ENCODE measurements at regions not wholly inside any gene's neighbourhood (a gene's known extent, or its start where the extent isn't known, plus 50 kb on each side); places are given as distances from the start of the nearest gene placed in this dataset.
"Not testable (repeated sequence)": the region's sequence is repeated elsewhere in the genome, so short reads cannot be mapped to it uniquely, and the experiment has no call there.

DNA sequence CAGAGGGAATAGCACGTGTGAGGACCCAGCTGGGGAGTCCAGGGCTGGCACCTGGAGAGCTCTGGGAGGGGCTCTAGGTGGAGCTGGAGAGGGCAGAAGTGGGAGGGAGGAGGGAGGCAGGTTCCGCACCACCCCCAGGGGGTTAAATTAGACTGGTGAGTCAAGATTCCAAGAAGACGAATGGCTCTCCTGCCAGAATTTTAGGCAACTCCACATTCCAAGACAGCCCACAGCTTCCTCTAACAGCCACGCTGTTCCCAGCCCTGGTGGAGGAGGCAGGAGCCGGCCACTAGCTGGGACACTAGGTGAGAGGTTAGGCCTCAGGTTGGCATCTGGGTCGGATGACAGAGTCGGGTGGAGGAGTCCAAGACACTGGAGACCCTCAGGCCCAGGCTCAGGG is 60.2 kb downstream of the TFAP2C start:
- DNase-seq, result no peak

DNA sequence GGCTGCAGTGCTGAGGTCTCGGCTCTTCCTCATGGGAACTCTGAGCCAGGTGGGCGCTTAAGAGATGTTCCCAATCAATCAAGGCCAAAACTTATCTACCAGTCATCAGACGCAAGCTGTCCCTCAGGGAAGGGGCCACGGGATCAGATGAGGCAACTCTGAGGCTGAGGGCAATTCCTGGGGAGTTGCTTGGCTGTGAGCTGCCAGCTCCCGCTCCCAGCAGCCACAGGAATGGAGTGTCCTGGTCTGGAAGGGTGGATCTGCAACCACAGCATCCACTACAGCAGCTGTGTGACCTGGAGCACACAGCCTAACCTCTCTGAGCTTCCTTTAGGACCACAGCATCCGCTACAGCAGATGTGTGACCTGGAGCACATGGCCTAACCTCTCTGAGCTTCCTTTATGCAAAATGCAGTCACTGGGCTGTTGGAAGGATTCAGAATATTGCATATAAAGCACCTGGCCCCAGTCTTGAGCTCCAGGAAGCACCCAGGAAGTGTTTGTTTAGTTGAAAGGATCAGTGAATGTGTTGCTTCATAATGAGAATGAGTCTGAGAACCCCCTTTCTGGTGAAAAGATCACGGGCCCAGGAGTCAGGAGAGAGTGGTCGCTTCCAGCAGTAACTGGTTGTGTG is 60.9 kb downstream of the TFAP2C start:
- no peak for DNase-seq

DNA sequence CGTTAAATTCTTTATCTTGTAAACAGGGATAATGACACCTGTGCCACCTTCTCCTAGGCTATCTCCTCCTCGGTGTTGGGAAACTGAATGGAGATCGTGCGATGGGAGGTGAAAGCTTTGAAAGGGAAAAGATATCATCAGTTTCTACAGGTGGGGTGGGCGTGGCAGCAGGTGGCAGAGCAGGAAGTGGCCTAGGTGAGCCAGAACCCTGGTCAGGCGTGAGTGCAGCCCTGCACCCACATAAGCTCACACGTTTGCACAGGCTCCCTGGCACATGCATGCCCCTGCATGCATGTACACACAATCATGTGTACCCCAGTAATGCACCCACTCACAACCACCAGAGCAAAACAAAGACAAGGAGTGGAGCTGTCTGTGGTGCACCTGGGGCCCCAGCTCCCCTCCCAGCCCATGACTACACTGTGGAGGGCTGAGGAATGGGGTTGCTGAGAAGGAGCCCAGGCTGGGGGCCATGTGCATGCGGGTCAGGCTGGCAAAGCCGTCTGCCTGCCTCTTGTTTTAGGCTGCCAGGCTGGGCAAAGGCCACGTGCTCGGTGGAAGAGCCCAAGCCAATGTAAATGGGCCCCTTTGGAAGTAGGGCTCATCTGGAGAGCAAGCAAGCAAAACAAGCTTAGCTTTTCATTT is 61.5 kb downstream of the TFAP2C start:
- no peak for DNase-seq

DNA sequence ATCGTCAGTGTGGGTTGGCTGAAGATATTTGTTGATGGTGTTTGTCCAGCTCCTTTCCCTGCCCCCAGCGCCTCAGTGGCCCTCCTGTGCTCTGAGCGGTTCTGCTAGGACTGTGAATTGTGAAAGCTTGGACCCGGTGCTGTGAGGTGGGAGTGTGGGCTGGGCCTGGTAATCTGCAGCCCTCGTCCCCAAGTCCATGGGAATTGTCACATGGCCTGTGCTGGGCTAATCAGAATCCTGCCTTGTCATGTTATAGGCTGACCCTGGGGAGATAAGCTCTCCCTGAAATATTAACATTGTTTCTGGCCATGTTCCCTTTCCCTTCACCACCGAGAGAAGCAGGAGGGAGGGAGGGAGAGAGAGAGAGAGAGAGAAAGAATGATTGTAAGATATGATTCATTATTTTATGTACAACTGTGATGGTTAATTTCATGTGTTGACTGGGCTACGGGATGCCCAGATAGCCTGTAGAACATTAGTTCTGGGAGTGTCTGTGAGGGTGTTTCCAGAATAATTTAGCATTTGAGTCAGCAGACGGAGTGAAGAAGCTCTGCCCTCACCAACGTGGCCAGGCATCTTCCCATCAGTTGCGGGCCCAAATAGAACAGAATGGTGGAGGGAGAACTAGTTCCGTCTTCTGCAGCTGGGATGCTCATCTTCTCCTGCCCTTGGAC is 62.4 kb downstream of the TFAP2C start:
- DNase-seq, result no peak

DNA sequence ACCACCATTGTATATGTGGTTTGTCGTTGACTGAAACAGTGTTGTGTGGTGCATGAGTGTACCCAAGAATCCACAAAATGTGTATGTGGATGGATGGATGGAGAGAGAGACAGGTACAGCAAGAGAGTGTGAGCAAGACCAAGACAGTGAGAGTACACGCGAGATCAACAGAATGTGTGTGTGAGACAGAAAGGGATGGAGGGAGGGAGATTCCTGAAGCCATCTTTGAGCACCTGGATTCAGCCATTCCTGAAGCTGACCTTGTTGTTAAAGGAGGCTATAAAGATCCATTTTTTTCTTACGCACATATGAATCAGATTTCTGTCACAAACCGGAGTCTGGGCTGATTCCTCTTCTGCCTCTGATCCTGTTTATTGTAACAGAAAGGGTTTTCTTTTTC is 64.1 kb downstream of the TFAP2C start:
- no peak for DNase-seq

DNA sequence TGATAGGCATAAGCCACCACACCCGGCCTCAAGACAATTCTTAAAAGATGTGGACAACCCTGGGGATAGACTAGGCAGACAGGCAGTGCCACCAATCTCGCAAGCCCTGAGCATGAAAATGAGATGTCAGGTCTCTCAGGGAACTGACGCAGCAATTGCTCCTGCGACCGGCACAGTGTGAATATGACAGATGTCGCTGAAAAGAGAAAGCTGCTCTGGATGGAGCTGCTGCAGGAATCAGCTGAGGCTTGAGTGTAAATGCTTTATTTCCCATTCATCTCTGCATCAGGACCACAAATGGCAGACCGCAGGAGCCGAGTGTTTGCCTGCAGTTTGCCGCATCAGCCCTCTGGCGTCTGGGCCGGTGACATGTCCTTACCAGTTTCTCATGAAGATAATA is 68.4 kb downstream of the TFAP2C start:
- no peak for DNase-seq

DNA sequence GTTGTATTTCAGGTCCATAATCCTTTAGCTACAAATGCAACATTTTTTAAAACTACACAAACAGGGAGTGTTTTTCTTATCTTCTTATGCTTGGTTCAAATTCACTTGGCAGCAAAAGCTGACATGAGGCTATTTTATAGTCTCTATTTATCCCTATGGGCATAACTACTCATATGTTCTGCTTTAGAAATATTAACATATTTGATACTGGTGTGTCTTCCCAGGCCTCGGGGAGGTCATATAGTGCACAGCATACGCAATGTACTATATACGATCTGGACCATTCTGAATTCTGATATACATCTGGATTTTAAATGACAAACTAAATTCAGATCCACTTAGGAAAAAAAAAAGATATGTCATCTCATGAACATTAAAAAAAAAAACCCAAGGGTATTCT is 69.2 kb downstream of the TFAP2C start:
- no peak for DNase-seq

DNA sequence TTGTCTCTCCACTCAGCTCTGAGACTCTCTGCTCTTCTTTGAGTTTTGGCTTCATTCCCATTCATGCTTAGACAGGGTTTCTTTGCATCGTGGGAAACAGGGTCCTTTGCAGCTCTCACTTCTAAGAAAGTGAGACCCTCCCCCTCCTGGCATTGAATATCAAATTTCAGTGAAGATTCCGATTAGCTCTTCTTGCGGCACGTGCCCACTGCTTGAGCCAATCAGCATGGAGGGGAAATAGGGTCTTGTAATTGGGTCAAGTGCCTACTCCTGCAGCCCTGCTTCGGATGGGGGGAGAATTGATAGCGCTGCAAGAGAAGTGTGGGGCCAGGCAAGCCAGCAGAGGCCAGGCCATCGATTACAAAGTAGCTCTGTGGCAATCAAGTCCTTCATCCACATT is 69.6 kb downstream of the TFAP2C start:
- DNase-seq, result no peak

DNA sequence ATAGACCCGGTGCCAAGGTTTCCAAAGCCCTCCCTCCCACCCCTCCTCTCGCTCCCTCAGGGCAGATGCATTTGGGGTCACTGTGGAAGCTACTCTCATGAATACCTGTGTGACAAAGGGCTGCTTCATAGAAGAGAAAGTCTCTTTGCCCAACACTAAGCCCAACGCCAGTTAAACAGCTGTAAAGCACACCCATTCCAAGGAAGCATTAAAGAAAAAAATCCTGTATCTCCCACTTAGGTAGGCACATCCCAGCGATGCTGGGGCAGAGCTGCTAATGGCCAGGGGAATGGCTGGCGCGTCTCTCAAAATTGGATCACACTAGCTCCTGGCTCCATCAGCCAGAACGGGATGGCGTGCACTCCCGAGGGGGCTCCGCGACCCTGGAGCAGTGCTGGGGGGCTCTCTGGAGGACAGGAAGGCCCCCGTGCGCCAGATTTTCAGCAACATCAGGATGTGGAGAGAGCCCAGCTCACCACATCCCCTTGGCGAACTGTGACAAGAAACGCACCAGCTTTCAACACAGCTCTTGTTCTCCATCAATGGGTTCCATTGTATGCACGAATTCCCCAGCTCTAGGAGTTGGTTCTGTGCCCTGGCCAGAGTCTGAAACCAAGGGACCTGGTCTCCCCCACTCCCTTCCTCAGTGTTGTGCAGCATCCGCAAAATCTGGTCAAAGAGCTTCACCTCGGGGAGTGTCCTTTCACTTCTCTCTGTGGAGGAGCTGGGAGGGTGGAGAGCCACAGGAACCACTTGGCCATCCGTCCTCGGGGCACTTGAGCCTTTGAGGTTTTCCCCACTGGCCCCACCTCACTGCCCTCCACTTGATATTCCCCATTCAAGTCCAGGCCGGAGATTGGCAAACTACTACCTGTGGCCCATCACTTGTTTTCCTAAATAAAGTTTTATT is 74.1 kb downstream of the TFAP2C start:
- DNase-seq, result no peak

DNA sequence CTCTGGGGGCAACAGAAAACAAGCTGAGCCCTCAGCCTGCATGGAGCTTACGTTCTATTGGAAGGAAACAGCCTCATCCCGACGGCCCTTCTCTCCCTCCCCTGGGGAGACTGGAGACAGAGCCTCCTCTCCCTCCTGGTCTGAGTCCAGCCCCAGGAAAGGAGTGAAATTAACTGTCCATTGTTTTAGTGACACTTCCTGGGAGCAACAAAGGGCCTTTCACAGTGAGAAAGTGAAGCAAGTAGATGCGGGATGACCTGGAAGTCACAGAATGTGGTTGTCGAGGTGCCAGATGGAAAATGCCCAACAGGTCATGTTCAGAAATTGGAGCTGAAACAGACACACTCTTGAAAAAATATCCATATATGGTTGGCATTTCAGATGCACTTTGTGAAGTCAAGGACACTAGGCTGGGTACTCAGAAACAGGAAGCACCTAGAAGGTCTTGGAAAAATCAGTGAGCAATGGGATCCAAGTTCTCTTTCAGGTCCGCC is 77.8 kb downstream of the TFAP2C start:
- DNase-seq, result no peak

DNA sequence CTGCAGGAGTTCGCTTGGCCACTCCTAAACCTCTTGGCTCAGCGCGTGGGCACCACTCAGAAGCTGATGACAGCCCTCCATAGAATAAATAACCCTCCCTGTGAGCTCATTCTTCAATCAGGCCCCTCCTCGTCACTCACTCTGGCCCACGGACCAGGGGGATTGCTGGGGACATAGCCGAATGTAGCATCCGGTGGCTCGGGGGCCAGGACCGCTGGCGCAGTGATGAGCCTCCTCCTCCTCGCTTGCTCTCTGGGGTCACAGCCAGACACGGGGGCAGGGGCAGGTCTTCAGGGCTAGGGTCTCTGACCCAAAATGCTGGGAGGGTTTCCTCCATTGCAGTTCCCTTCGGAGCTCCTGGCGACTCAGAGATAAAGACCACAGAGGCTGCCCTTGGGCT is 79.9 kb downstream of the TFAP2C start:
- DNase-seq, result no peak

DNA sequence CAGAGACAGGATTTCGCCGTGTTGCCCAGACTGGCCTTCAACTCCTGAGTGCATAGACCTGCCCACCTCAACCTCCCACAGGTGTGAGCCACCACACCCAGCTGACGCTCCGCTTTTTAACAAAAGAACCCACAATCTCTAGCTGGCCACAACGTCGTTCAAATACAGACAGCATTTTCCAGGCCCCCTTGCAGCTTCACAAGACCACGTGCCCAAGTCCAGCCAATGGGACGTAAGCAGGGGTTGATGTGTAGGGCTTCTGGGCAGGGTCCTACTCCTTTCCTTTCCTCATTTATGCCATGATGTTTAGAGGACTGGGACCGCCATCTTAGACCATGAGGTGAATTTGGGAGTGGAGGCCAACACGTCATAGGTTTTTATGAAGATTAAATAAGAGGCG is 81.0 kb downstream of the TFAP2C start:
- DNase-seq, result no peak

DNA sequence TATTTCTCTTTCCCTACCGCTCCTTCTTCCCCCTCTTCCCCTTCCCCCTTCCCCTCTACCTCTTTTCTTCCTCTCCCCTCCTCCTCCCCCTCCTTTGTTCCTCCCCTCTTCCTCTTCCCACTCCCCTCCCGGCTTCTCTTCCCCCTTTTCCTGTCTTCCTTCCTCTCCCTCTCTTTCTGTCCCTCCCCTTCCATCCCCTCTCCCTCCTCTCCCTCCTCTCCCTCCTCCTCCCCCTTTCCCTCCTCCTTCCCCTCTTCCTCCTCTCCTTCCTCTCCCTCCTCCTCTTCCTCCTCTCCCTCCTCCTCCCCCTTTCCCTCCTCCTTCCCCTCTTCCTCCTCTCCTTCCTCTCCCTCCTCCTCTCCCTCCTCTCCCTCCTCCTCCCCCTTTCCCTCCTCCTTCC is 81.5 kb downstream of the TFAP2C start:
- DNase-seq, result not testable (repeated sequence)

DNA sequence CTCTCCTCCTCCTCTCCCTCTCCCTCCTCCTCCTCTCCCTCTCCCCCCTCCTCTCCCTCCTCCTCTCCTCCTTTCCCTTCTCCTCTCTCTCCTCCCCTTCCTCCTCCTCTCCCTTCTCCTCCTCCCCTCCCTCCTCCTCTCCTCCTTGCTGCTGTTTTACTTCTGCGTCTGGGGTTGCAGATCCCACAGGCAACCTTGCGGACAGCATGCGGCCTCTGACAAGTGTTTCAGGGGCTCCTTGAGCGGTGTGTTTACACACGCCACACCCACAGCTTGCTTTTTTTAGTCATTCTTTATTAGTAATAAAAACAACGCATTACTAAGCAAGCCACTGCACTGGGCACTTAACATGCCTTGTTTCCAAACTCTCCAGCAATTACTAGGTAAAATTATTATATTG is 81.9 kb downstream of the TFAP2C start:
- no peak for DNase-seq

DNA sequence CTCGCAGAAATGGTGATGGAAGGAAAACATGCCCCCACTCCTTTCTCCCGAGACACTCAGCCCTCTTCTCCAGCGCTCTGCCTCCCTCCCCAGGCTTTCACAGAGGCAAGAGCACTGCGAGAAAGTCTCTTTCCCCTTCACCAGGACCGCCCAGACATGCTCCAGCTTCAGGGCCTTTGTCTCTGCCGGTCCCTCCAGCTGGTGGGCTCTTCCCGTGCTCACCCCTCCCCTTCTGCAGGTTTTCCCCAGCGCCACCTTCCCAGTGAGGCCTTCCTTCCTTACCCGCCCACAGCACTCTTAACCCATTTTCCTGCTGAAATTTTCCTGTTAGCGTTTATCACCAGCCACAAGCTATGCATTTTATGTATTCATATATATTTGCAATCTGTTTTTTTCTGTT is 86.2 kb downstream of the TFAP2C start:
- DNase-seq, result no peak

DNA sequence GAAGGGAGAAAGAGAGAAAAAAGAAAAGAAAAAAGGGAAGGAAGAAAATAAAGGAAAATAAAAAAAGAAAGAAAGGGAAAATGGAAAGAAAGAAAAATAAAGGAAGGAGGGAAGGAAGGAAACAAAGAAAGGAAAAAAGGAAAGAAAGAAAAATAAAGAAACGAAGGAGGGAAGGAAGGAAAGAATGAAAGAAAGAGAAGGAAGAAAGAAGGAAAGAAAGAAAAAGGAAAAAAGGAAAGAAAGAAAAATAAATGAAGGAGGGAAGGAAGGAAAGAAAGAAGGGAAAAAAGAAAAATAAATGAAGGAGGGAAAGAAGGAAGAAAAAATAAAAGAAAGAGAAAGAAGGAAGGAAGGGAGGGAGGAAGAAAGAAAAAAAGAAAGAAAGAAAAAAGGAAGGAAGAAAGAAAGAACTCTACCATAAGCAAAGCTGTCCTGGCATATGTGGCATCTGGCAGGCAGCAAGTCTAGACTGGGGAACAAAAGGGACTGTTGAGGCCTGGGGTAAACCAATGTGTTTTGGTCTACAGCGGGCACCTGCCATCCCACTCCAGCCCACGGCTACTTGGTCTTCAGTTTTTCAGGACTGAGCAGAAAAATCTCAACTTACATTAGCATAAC is 86.9 kb downstream of the TFAP2C start:
- DNase-seq, result no peak

DNA sequence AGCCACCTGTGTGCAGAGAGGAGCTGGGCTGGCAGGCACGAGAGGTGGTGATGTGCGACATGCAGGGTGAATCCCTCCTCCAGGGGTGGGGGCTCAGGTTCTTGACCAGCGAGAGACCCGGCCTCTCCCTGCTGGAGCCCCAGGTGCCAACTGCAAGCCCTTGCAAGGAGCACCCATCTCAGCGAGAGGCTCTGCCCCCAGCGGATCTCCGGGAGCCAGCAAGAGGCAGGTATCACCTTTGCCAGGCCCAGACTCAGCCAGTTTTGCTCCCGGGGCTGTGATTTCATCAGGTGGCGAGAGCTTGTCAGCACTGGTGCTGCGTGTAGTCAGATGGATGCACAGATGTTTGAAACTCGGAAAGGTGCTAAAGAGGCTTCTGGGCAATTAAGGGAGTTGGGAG is 87.7 kb downstream of the TFAP2C start:
- DNase-seq, result no peak

DNA sequence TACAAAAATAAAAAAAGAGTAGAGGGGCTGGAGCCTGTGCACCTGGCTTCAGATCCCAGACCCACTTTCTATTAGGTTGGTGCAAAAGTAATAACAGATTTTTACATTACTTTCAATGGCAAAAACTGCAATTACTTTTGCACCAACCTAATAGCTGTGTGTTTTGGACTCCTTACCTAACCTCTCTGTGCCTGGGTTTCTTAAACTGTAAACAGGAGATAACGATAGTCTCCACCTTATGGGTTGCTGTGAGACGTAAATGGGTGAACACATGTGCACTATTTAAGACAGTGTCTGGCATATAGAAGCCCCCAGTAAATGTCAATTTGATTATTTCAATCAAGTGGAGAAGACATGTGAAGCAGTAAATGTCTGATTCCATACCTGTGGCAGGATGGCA is 89.7 kb downstream of the TFAP2C start:
- no peak for DNase-seq

DNA sequence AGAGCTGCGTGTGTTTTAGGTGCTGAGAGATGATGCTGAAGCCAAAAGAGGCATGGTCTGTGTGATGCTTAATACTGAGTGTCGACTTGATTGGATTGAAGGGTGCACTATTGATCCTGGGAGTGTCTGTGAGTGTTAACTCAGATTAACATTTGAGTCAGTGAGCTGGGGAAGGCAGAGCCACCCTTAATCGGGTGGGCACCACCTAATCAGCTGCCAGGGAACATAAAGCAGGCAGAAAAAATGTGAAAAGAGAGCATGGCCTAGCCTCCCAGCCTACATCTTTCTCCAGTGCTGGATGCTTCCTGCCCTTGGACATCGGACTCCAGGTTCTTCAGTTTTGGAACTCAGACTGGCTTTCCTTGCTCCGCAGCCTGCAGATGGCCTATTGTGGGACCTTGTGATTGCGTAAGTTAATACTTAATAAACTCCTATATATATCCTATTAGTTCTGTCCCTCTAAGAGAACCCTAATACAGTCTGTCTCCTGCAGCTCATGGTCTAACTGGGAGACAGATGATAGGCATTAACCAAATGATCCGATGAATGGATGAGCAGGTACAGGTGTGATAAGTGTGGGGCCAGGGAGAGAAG is 91.6 kb downstream of the TFAP2C start:
- DNase-seq, result no peak

DNA sequence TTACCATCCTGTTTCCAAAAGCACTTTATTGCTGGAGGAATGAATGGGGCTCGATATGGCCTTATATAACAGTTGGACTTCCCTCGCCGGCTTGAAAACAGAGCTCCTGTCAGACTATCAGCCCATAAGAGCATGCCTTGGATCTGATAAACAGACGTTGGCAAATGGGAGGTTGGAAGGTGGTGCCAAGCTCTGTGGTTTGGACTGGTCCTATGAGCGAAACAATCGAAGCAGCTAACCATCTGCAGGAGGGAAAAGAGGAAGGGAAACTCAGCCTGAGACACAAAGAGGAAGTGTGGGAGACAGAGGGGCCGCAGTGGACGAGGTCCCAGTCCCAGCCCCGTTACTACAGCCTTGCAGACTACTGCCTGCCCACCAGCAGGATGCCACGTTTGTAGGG is 92.9 kb downstream of the TFAP2C start:
- DNase-seq, result no peak

DNA sequence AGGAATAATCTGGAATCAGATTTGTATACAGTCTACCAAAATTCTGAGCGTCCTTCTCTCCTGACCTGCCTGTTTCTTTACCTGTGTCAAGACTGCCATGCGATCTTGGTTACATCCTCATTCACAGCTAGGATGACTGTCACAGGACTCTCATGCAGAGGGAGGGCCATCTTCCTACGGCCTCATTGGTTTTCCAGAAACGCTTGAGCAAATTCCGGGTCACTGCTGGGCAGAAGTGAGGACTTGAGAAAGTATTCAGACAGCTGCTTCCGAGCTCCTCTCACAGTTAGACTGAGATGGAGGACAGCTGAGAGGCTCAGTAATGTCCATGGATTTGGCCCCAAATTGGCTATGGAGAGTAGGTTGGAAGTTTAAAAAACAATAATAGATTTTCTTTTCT is 94.2 kb downstream of the TFAP2C start:
- no peak for DNase-seq

DNA sequence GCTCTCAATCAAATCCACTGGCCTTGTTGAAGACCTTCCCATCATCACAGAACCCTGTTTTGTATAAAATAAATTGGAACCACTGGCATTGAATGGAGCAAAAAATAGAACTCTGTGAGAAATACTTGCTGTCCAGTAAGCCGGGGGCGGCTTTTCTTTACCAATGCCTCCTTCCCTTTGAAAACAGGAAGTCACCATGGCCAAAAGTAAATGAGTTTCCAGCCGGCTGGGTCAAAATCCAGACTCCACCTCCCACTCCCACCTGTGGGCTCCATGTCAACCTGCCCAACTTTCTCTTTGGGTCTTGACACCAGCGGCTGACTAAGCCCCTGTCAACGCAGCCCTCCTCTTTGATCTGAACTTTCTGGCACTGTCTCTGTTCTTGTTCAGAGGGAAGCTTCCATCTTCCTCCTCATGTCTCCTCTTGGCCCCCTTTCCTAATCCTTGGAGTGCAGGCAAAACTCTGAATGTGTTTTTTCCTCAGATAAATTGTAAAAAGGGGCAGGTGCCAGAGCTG is 95.2 kb downstream of the TFAP2C start:
- DNase-seq, result no peak

All from NCI-H1105 treated with DMSO at 0.1 percent for 48 hours (cell line).